ENCODE measurements at regions not wholly inside any gene's neighbourhood (a gene's known extent, or its start where the extent isn't known, plus 50 kb on each side); places are given as distances from the start of the nearest gene placed in this dataset.
"Not testable (repeated sequence)": the region's sequence is repeated elsewhere in the genome, so short reads cannot be mapped to it uniquely, and the experiment has no call there.

DNA sequence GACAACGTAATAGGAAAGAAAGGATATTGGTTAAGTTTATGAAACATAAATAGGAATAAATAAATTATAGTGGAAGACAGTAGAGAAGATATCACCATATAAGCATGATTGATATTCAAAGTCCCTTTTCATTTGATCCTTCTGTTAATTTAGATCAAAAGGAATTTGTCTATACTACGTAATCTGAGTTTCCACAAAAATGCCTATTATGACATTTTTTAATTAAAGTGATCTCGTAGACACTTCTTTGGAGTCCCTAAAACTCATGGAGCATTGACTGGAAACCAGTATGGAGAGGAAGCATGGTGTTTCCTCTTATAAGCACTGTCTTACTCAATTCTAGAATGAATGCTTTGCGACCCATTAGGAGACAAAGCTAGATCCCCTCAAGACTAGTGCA lies 411.4 kb upstream of the SPHKAP start:
- no peak for DNase-seq (ENCODE audit: low spot score)

DNA sequence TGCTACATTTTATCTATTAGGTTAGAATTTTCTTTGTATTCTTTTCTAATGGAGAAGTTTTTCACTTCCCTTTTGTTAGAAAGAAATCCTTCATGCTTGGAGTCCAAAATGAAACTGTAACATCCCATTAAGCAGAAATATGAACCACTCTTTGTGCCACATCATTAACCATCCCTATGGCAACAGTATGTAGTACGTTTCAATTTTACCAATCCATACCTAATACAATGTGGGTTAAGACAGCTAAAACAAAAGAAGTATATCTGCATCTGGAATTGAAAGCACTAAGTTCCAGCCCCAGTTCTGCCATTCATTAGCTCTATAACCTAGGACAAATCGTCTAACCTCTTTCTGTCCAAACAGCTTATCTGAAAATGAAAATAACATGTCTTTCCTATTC lies 409.2 kb upstream of the SPHKAP start:
- no peak for DNase-seq (ENCODE audit: low spot score)

DNA sequence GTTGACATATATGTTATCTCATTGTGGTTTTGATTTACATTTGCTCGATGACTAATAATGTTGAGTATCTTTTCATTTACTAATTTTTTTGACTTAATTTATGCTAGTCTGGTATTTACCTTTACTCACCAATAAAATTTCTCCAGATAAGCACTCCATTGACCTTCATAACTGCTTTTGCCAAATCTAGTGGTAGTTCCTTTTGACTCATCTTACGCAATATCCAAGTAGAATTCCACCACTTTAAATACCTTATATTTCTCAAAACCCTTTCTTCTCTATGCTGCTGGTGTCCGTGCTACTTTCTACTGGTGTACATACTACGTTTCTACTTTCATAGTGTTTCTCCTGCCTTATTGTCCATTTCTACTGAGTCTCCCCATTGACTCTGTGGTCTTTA lies 407.6 kb upstream of the SPHKAP start:
- no peak for DNase-seq (ENCODE audit: low spot score)

DNA sequence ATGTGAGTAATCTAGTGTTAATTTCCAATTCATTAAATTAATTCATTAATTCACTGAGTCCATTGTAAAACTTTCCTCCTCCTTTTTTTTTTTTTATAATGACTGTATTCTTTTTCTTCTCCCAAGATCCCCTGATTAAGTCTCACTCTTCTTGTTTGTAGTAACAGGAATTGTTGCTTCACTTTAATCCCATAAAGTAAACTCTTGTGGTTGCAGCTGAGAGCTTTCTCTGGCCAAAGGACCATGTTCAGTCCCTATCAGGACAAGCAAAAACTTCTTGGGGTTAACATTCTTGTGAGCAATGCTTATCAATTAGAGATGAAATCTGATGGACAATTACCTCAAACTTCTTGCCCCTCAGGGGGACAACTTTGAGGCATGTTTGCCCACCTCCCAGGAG lies 400.2 kb upstream of the SPHKAP start:
- DNase-seq (ENCODE audit: low spot score), result no peak

DNA sequence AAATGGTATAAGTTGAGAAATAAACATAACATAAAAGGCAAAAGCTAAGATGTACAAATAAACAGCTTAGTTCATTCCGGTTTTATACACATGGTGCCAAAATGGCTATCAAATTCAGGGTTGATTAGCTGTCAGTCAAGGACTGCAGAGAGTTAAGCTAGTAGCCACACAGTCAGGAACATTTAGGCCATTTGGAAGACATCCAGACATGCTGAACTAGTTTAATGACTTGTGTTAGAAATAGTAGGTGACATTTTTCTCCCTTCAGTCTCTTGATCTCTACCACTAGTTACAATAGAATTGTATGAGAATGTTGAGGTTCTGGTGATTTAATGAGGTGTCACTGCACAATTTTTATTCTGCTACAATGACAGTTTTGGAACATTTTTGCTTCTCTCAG lies 394.4 kb upstream of the SPHKAP start:
- no peak for DNase-seq (ENCODE audit: low spot score)

DNA sequence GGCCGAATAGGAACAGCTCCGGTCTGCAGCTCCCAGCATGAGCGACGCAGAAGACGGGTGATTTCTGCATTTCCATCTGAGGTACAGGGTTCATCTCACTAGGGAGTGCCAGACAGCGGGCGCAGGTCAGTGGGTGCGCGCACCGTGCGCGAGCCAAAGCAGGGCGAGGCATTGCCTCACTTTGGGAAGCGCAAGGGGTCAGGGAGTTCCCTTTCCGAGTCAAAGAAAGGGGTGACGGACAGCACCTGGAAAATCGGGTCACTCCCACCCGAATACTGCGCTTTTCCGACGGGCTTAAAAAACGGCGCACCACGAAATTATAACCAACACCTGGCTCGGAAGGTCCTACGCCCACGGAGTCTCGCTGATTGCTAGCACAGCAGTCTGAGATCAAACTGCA lies 386.8 kb upstream of the SPHKAP start:
- not testable (repeated sequence) for DNase-seq (ENCODE audit: low spot score)

DNA sequence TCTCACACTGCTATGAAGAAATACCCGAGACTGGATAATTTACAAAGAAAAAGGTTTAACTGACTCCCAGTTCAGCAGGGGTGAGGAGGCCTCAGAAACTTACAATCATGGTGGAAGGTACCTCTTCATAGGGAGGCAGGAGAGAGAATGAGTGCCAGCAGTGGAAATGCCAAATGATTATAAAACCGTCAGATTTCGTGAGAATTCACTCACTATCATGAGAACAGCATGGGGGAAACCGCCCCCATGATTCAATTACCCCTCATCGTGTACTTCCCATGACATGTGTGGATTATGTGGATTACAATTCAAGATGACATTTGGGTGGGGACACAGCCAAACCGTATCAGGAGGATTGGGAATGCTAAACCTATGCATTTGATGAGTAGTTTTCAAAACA lies 380.3 kb upstream of the SPHKAP start:
- DNase-seq (ENCODE audit: low spot score), result no peak

DNA sequence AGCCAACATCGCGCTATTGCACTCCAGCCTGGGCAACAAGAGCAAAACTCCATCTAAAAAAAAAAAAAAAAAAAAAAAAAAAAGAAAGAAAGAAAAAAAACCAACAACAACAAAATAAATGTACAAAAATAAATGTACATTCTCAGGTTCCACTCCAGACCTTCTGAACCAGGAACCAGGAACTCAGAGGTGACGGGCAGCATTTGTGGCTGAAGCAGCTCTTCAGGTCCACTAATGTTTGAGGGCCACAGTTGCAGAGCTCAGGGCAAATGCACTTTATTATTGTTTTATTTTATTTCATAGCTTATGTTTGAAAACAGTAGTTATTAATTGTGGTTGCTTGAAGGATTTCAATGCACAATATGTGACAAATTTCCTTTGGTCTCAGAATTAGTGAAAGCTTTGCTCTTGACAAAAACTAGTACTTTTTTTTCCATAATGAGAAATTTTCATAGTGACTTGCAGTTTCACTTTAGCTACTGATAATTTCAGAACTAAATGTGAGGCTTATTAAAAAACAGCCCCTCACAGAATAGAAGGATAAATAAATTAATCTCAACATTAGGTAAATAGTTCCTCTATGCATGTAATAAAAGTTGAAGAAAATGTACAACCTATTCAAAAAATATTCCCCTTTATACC lies 378.4 kb upstream of the SPHKAP start:
- DNase-seq (ENCODE audit: low spot score), result no peak

DNA sequence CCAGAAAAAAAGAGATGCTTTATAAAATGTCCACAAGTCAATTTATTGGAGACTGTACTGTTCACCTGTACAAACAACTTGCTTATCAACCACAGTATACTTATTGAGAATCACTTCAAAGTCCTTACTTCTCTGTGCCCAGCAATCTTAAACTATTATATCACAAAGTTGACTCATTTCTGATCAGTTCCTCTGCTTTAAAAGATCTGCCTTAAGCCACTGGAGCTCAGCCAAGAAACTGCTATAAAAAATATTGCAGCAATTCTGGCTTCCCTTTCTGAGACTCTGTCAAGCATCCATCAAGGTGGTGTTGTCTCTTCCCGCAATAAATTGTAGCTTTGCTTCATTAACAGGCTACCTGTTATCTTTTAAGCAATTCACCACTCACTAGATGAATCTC lies 375.2 kb upstream of the SPHKAP start:
- no peak for DNase-seq (ENCODE audit: low spot score)

DNA sequence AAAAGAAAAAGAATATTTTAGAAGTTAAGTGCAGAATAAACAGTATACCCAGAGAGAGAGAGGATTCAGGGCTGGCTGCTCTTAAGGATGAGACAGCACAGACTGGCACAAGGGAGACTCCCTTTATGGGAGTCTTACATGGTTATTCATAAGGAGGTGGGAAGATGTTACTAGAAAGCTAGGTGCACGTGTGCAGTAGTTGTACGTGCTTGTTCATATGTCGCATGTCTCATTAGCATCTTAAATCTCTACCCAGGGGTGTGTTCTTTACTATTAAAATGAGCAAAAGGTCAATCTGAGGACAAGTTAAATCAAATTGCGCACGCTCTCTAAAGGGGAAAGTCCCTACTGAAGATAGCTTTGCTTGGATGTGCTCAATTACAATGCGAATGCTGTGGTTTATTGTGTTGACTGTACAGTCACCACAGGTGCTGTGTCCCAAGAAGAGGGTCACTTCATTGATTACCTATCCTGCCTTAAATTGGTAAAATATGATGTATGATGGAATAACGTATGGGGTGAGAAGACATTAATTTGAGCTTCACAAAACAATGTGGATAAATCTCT lies 368.0 kb upstream of the SPHKAP start:
- no peak for DNase-seq (ENCODE audit: low spot score)

DNA sequence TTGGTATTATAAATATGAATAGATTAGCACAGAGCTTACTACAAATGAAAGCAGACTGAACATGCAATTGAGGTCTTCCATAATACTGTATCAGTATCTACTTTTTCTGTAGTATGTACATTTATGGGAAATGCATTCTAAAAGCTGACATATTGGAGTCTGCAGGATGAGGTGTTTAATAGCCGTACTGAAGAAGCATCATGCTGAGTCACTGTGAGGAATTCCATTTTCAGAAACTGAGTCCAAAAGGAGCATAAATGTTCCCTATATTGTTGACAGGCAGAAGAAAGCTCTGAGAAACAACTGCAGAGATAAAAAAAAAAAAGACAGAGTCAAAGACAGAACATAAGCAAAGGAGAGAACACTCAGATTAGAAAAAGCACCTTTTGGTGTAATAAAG lies 366.7 kb upstream of the SPHKAP start:
- DNase-seq (ENCODE audit: low spot score), result no peak

DNA sequence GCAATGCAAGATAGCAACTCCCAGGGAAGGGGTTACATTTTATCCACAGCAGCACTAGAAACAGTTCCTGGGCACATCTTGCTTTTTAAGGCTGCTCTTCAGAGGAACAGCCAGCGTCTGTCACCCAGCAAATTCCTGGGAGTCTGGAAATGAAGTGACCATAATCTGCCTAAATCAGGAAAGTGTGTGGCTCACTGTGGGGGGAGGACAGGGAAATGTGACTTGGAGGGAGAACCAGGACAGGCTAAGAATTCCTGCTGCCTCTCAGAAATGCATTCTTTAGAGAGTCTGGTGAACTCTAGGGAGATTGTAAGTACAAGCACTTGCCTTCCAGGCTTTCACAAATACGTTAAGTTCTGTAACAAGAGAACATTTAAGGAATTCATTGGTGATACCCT lies 364.3 kb upstream of the SPHKAP start:
- DNase-seq (ENCODE audit: low spot score), result no peak

DNA sequence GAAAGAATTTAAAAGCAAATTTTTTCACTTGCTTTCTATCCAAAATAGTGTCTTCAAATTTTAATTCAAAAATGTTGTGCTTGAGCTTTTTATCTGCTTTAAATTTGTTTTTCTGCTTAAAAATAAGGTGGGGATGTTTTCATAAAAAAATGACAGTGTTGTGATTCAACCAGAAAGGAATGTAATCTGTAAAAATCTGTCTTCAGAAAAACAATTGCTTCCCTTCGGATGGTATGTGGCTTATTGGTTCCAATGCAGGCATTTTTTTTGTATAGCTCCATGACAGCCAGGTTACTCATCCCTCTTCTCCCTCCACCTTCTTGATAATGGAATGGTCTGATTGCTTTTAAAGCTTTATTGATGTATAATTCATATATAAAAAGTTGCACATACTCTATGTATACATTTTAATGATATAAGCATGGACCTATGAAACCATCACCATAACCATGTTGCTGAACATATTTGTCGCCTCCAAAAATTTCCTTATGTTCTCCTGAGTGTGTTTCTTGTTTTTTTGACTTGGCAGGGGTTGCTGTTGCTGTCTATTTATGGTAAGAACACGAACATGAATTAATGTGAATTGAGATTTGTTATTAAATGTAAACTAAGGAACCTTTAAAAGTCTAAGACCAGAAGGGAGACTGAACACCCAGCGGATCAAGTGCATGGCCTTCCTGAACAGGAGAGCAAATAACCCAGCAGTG lies 363.7 kb upstream of the SPHKAP start:
- DNase-seq (ENCODE audit: low spot score), result no peak

DNA sequence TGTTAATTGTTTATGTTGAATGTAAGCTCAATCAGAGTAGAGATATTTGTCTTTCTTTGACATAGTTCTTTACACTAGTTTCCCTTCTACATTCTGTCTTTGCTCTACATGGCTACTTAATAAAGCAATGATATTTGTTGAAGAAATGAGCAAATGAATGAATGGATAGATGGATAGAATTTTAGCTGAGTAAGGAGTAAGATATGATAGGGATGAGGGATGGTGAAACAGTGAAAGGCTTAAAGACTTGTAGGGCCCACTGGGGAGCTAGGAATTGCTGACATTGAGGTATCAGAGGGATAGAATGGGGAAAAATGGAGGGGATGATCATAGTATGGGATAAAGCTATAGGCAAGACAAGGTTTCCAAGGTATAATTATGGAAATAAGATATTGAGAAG lies 361.6 kb upstream of the SPHKAP start:
- no peak for DNase-seq (ENCODE audit: low spot score)

DNA sequence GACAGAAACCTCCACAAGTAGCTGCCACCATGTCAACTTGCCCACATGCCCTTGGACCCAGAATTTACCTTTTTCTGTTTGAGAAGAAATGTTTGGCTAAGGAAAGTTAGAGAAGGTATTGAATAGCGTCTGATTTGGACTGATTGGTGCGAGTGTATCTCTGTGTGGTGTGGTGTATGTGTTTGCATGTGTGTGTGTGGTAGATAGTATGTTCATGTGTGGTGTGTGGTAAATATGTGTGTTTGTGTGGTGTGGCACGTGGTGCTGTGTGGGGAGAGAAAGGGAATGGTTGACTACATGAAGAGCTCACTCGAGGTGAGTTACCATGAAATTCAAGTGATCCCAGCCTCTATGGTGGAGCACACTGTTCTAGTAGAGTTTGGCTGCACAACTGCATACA lies 360.8 kb upstream of the SPHKAP start:
- no peak for DNase-seq (ENCODE audit: low spot score)

DNA sequence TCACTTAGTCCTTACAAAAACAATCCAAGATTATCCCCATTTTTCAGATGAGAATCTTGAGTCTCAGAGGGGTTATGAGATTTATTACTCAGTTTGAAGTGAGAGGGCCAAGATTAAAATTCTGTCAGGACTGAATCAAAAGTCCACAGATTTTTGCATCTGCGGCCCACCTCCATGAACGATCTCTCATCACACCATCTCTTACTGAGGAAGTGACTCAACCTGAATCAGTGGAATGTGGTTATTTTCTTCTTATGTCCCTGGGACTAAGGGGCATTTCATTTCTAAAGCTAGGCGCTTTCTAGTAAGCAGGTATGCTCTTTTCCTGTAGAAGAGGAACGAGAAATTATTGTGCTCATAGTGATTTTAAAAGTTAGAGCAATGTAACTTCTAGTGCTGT lies 360.3 kb upstream of the SPHKAP start:
- no peak for DNase-seq (ENCODE audit: low spot score)

DNA sequence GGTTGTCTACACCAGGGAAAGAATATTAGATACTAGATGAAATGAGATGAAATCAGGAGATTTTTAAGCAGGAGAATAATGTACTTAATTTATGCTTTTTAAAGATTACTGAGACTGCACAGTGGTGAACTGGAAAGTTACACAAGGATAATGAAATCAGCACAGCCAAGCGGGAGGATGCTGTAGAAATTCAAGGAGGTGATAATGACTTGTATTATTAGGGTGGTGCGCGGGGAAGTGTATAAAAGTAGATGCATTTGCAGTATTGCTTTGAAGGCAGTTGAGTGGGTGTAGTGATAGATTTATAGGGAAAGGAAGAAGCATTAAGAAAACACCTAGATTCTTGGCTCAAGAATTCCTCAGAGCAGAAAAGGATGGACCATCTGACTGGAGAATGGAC lies 359.5 kb upstream of the SPHKAP start:
- no peak for DNase-seq (ENCODE audit: low spot score)

DNA sequence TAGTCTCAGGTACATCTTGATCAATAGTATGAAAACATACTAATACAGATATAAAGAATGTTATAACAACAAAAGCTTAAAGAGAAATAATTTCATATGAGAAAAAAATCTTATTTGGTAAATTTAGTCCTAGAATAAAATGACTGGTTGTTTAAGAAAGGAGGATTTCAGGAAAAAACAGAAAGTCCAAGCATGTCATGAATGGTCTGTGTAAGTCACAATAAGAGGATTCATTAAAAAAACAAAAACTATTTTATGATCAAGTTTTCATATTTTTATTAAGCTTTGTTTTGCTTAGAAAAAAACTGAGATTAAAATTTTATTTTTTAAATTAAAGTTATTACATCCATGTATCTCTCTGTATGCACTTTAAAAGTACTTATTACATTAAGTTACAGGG lies 353.9 kb upstream of the SPHKAP start:
- DNase-seq (ENCODE audit: low spot score), result no peak

DNA sequence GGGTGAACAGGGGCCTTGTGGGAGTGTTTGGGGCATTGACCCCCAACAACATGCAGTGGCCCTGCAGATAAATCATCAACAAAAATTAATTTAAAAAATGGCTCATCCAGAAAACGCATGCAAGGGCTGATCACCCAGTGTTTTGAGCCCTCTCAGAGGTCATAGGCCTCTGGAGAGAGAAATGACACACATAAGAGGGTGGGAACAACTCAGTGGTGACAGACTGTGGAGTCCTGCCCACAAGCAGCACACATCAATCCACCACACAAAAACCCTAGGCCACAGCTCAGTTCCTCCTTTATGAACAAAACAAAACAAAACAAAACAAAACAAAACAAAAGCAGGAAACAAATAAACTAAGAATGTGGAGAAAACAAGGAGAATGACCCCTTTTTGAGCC lies 351.7 kb upstream of the SPHKAP start:
- DNase-seq (ENCODE audit: low spot score), result no peak

DNA sequence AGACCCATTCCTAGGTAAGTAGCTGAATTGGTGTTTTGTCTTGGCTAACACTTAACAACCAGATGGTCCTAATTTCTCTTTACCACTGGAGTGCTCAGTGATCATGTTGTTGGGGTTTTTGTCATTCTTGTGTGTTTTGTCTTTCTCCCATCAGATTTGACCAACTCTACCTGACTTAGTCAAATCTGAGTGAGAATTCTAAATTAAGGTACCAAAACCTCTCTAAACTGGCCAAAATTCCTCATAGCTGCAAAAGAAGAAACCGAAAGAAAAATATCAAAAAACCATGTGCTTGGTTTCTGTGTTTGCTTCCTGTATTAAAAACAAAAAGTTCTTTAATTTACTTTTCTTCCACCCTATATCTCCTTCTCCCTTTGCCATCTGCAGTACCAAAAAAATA lies 350.7 kb upstream of the SPHKAP start:
- DNase-seq (ENCODE audit: low spot score), result no peak

DNA sequence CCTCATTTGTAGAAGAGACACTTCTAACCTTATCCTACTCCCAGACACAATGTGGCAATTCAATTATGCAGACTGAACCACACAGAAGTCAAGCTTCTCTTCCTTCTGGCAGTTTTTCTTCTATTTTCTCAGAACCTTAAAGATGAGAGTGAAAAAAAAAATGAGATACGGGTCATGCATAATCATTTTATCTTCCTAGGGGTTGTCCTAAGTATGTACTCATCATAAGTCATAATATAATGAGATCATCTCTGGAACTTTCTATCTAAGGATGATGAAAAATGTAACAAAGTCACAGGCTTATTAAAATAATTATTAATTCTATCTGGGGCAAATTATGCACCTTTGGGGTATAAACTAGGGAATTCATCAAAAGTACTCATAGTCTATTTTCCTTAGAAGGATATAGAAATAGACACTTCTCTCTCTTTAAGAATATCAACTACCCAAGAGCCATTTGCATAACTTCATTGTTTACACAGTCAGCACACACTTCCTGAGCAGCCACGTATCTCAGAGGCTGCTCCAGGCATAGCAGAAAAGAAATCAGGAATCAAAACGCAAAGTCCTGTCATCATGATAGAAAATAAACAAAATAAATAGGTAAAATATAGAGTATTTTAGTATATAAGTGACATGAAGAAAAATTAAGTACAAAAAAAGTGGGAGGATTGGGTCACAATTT lies 345.9 kb upstream of the SPHKAP start:
- DNase-seq (ENCODE audit: low spot score), result no peak

DNA sequence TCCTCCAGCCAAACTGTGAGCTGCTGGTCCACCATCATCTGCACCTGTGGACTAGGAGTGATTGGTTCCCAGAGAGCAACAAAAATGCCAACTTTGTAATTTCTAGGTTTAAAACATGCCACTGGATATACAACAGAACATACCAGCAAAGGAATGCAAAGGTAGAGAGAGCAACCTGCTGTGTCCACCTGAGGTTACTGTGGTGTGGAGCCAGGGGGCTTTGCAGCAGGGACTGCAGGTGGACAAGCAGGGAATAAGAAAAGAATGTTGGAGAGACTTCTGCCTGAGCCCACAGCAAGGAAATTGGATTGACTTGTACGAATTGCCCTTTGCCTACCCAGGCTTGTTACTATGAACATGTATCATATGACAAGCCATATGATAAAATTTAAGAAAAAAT lies 345.2 kb upstream of the SPHKAP start:
- no peak for DNase-seq (ENCODE audit: low spot score)

DNA sequence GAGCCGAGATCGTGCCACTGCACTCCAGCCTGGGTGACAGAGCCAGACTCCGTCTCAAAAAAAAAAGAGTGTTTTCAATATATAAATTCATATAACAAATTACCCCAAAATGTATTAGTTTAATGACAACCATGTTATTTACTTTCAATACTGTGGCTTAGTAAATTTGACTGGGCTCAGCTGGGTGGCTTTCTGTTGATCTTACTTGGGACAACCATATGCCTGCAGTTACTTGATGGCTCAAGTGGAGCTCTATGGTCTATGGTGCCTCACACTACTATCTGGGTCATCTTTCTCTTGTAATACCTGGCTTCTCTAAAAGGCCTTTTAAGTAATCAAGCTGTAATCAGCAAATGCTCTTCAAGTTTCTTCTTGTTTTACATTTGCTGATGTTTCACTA lies 341.5 kb upstream of the SPHKAP start:
- DNase-seq (ENCODE audit: low spot score), result no peak
